MM.1S (cell line): ENCODE measurements at regions not wholly inside any gene's neighbourhood (a gene's known extent, or its start where the extent isn't known, plus 50 kb on each side); places are given as distances from the start of the nearest gene placed in this dataset.

ENCODE experiments used
- EZH2 ChIP-seq: fragments of 300-600 bp; sonication (generic); optimal IDR thresholded peaks from 2 replicates; pipeline ENCODE3; 2017; ENCODE audit warnings: low read depth, mild to moderate bottlenecking, antibody characterized with exemption, low read length, mixed read lengths
- EZH2phosphoT487 ChIP-seq: fragments of 300-600 bp; sonication (generic); IDR thresholded peaks from 2 replicates; pipeline ENCODE4 v1.6.1; 2018; ENCODE audit warnings: antibody characterized with exemption, low read length
- TF ChIP-seq, protein P1 (sequence below): fragments of 300-600 bp; sonication (generic); IDR thresholded peaks from 2 replicates; pipeline ENCODE4 v1.5.1; 2016; ENCODE audit warnings: antibody characterized with exemption, low read length, mixed read lengths

DNA sequence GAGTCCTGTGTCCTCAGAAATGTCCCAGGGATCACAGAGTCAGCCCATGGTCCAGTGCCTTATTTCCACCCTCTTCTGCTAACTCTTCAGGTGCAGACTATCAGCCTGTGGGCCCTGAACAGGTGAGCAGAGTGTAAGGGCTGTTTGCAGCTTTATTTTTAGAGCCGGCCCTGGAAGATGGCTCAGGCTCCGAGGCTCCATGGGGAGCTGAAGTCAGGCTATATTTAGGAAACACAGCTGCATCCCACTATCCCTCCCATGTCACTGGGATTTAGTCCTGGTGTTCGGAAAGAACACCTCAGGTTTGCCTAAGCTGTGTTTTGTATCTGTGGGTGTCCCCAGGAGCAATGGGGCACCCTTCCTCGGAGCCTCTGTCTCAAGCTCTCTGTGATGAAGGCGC lies 126.9 kb downstream of the RPS24 start:
- TF ChIP-seq, protein P1, sequence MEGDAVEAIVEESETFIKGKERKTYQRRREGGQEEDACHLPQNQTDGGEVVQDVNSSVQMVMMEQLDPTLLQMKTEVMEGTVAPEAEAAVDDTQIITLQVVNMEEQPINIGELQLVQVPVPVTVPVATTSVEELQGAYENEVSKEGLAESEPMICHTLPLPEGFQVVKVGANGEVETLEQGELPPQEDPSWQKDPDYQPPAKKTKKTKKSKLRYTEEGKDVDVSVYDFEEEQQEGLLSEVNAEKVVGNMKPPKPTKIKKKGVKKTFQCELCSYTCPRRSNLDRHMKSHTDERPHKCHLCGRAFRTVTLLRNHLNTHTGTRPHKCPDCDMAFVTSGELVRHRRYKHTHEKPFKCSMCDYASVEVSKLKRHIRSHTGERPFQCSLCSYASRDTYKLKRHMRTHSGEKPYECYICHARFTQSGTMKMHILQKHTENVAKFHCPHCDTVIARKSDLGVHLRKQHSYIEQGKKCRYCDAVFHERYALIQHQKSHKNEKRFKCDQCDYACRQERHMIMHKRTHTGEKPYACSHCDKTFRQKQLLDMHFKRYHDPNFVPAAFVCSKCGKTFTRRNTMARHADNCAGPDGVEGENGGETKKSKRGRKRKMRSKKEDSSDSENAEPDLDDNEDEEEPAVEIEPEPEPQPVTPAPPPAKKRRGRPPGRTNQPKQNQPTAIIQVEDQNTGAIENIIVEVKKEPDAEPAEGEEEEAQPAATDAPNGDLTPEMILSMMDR = no peak
- TF ChIP-seq EZH2 = no peak
- no peak for TF ChIP-seq EZH2phosphoT487
